Fibroblast of the aortic adventitia (primary cell): ENCODE measurements at regions not wholly inside any gene's neighbourhood (a gene's known extent, or its start where the extent isn't known, plus 50 kb on each side); places are given as distances from the start of the nearest gene placed in this dataset.

Experiments used
- DNase-seq: peaks from one replicate; pipeline ENCODE4 v3.0.0-alpha.2; 2010; ENCODE audit warnings: low read depth
- H3K4me3 ChIP-seq: 2 replicates; pipeline ENCODE4 v1.5.1; 2011; ENCODE audit warnings: low read depth, mild to moderate bottlenecking, control low read depth, low read length, moderate library complexity
- CTCF ChIP-seq: IDR thresholded peaks from 2 replicates; pipeline ENCODE4 v1.5.1; 2011; ENCODE audit warnings: mild to moderate bottlenecking, low read length, control low read depth, inconsistent platforms; ENCODE audit not compliant: insufficient read depth

- no peak for DNase-seq
- no peak for TF ChIP-seq CTCF
- no peak overlapping the region for H3K4me3 ChIP-seq
Measured at GRCh38 chr6:8918196-8918595, 482.9 kb upstream of the SLC35B3 start.

DNA sequence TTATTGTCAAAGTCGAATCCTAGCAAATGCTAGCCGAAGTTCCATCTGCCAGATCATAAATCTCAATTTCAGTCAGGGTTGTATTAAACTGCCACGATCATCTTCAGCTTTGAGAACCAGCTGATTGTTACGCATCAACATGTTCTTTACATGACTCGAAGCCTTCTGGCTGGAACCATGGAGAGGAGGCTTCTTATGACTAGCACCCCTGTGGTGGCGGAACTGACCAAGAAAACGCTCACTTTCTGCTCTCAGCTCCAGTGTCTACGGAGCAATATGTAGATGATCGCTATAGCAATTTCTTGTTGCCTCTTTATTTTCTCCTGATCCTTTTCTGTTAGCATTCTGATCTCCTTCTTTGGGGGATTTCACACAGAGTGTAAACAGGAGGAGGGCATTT is 479.4 kb upstream of the SLC35B3 start:
- no peak for TF ChIP-seq CTCF
- DNase-seq = no peak
- no peak overlapping the region for H3K4me3 ChIP-seq

GRCh38 chr6:8908638-8909037 is 473.3 kb upstream of the SLC35B3 start:
- H3K4me3 ChIP-seq = no peak overlapping the region
- no peak for TF ChIP-seq CTCF

DNA sequence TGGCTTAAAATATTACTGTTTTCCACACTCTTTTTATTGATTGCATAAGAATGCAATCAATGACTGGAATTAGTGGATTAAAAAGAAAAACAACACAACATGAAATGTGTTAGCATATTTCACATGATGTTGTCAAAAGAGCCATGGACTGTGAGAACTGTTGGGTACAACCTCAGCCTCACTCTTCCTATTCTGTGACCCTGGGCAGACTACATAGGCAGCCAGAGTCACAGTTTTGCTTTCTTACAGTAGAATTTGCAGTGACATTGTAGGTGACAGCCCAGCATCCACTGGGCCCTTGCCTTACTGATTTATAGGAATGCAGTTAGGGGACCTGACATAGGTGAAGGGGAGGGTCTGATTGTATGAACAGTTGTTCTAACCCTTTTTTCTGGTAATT is 471.4 kb upstream of the SLC35B3 start:
- no peak overlapping the region for H3K4me3 ChIP-seq
- DNase-seq = no peak
- TF ChIP-seq CTCF = no peak

More at GRCh38 chr6:8908638-8909037, 473.3 kb upstream of the SLC35B3 start:
- DNase-seq = no peak

- H3K4me3 ChIP-seq = no peak overlapping the region
- DNase-seq = no peak
- no peak for TF ChIP-seq CTCF
Measured at GRCh38 chr6:8905757-8906156, 470.4 kb upstream of the SLC35B3 start.

GRCh38 chr6:8904754-8905153 is 469.4 kb upstream of the SLC35B3 start:
- TF ChIP-seq CTCF = no peak
- H3K4me3 ChIP-seq = no peak overlapping the region

GRCh38 chr6:8900056-8900455 is 464.7 kb upstream of the SLC35B3 start:
- H3K4me3 ChIP-seq = no peak overlapping the region
- DNase-seq = no peak
- TF ChIP-seq CTCF = no peak

More at GRCh38 chr6:8904754-8905153, 469.4 kb upstream of the SLC35B3 start:
- no peak for DNase-seq
